Bone marrow (tissue), 2 donors: ENCODE measurements at regions not wholly inside any gene's neighbourhood (a gene's known extent, or its start where the extent isn't known, plus 50 kb on each side); places are given as distances from the start of the nearest gene placed in this dataset.
"Not testable (repeated sequence)": the region's sequence is repeated elsewhere in the genome, so short reads cannot be mapped to it uniquely, and the experiment has no call there.

Source experiments
- DNase-seq, 2 donors: peaks; one replicate each; lab custom pipeline; 2025; lab: John Stamatoyannopoulos, UW

DNA sequence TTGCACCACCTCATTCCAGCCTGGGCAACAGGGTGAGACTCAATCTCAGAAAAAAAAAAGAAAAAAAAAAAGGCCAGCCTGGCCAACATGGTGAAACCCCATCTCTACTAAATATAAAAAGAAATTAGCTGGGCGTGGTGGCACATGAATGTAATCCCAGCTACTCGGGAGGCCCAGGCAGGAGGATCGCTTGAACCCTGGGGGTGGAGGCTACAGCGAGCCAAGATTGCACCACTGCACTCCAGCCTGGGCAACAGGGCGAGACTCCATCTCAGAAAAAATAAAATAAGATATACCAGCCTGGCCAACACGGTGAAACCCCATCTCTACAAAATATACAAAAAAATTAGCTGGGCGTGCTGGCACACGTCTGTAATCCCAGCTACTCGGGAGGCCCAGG is 1602.3 kb downstream of the RPIA start:
- DNase-seq, result not testable (repeated sequence)

DNA sequence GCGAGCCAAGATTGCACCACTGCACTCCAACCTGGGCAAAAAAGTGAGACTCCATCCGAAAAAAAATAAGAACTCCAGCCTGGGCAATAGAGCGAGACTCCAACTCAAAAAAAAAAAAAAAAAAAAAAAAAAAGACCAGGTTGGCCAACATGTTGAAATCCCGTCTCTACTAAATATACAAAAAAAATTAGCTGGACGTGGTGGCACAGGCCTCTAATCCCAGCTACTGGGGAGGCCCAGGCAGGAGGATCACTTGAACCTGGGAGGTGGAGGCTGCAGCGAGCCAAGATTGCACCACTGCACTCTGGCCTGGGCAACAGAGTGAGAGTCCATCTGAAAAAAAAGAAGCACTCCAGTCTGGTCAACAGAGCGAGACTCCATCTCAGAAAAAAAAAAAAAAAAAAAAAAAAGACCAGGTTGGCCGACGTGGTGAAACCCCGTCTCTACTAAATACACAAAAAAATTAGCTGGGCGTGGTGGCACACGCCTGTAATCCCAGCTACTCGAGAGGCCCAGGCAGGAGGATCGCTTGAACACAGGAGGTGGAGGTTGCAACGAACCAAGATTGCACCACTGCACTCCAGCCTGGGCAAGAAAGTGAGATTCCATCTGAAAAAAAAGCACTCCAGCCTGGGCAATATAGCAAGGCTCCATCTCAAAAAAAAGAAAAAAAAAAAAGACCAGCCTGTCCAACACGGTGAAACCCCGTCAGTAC is 1603.7 kb downstream of the RPIA start:
- not testable (repeated sequence) for DNase-seq

DNA sequence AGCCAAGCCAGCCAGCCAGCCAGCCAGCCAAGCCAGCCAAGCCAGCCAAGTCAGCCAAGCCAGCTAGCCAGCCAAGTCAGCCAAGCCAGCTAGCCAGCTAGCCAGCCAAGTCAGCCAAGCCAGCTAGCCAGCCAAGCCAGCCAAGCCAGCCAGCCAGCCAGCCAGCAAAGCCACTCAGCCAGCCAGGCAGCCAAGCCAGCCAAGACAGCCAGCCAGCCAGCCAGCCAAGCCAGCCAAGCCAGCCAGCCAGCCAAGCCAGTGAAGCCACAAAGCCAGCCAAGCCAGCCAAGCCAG is 1605.0 kb downstream of the RPIA start:
- not testable (repeated sequence) for DNase-seq

DNA sequence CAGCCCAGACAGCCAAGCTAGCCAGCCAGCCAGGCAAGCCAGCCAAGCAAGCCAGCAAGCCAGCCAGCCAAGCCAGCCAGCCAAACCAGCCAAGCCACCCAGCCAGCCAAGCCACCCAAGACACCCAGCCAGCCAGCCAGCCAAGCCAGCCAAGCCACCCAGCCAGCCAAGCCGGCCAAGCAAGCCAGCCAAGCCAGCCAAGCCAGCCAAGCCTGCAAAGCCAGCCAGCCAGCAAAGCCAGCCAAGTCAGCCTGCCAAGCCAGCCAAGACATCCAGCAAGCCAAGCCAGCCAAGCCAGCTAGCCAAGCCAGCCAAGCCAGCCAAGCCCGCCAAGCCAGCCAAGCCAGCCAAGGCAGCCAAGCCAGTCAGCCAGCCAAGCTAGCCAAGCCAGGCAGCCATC is 1606.2 kb downstream of the RPIA start:
- not testable (repeated sequence) for DNase-seq

DNA sequence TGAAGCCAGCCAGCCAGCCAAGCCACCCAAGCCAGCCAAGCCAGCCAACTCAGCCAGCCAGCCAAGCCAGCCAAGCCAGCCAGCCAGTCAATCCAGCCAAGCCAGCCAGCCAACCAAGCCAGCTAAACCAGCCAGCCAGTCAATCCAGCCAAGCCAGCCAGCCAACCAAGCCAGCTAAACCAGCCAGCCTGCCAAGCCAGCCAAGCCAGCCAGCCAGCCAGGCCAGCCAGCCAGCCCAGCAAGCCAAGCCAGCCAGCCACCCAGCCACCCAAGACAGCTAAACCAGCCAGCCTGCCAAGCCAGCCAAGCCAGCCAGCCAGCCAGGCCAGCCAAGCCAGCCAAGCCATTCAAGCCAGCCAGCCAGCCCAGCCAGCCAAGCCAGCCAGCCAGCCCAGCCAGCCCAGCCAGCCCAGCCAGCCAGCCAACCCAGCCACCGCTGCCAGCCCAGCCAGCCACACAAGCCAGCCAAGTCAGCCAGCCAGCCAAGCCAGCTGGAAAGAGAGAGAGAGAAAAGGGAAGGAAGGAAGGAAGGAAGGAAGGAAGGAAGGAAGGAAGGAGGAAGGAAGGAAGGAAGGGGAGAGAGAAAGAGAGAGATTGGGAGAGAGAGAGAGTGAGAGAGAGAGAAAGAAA is 1606.8 kb downstream of the RPIA start:
- DNase-seq, result not testable (repeated sequence)

DNA sequence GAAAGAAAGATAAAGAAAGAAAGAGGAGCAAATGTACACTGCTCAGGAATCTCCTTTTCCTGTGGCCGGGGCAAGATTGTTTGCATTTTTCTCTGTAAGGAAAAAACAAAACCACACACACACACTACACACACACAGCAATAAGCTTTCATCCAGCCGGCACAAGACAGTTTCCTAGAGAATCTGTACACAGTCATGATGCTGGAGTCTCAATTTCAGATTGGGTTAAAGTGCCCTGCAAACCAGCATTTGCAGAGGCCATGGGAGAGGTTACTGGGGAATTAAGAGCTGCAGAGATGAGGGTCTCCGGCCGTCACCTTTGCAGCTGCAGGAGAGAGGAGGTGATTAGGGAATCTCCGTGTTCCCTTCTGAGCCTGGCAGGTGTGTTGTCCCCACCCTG is 1607.5 kb downstream of the RPIA start:
- DNase-seq, result not testable (repeated sequence)

DNA sequence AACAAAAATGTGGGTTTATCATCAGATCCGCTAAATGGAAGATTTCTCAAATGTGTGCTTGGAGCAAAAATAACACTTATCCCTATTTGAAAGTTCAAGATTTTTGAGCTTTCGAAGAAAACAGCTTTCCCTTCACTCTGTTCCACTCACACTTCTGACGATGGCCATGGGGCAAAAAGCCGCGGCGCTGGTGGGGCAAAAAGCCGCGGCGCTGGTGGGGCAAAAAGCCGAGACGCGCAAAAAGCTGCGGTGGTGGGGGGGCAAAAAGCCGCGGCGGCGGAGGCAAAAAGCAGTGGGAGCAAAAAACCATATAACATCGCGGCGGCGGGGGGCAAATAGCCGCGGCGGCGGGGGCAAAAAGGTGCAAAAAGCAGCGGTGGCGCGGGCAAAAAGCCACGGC is 1631.5 kb downstream of the RPIA start:
- not testable (repeated sequence) for DNase-seq

DNA sequence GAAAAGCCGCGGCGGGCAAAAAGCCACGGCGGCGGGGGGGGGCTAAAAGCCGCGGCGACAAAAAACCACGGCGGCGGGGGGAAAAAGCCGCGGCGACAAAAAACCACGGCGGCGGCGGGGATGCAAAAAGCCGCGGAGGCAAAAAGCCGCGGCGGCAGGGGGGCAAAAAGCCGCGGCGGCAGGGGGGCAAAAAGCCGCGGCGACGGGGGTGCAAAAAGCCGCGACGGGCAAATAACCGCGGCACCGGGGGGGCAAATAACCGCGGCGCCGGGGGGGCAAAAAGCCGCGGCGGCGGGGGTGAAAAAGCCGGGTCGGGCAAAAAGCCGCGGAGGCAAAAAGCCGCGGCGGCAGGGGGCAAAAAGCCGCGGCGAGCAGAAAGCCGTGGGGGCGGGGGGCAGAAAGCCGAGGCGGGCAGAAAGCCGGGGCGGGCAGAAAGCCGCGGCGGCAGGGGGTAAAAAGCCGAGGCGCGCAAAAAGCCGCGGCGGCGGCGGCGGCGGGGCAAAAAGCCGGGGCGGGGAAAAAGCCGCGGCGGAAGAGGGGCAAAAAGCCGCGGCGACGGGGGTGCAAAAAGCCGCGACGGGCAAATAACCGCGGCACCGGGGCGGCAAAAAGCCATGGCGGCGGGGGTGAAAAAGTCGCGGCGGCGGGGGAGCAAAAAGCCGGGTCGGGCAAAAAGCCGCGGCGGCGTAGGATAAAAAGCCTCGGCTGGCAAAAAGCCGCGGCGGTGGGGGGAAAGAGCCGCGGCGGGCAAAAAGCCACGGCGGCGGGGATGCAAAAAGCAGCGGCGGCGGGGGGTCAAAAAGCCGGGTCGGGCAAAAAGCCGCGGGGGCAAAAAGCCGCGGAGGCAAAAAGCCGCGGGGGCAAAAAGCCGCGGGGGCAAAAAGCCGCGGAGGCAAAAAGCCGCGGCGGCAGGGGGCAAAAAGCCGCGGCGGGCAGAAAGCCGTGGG is 1632.4 kb downstream of the RPIA start:
- not testable (repeated sequence) for DNase-seq

DNA sequence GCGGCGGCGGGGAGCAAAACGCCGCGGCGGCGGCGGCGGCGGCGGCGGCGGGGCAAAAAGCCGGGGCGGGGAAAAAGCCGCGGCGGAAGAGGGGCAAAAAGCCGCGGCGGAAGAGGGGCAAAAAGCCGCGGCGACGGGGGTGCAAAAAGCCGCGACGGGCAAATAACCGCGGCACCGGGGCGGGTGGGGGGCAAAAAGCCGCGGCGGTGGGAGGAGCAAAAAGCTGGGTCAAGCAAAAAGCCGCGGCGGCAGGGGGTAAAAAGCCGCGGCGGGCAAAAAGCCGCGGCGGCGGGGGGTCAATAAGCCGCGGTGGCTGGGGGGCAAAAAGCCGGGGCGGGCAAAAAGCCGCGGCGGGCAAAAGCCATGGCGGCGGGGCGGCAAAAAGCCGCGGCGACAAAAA is 1633.2 kb downstream of the RPIA start:
- DNase-seq, result not testable (repeated sequence)

DNA sequence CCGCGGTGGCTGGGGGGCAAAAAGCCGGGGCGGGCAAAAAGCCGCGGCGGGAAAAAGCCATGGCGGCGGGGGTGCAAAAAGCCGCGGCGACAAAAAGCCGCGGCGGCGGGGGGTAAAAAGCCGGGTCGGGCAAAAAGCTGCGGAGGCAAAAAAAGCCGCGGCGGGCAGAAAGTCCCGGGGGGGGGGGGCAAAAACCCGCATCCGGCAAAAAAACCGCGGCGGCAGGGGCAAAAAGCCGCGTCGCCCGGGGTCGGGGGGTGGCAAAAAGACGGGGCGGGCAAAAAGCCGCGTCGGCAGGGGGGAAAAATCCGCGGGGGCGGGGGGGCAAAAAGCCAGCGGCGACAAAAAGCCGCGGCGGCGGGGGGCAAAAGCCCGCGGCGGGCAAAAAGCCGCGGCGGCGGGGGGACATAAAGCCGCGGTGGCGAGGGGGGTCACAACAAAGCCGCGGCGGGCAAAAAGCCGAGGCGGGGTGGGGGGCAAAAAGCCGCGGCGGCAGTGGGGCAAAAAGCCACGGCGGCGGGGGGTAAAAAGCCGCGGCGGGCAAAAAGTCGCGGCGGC is 1634.4 kb downstream of the RPIA start:
- not testable (repeated sequence) for DNase-seq

DNA sequence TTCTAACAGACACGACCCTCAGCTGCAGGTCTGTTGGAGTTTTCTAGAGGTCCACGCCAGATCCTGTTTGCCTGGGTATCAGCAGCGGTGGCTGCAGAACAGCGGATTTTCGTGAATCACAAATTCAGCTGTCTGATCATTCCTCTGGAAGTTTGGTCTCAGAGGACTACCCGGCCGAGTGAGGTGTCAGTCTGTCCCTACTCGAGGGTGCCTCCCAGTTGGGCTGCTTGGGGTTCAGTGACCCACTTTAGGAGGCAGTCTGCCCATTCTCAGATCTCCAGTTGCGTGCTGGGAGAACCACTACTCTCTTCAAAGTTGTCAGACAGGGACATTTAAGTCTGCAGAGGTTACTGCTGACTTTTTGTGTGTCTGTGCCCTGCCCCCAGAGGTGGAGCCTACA is 1664.1 kb downstream of the RPIA start:
- not testable (repeated sequence) for DNase-seq

DNA sequence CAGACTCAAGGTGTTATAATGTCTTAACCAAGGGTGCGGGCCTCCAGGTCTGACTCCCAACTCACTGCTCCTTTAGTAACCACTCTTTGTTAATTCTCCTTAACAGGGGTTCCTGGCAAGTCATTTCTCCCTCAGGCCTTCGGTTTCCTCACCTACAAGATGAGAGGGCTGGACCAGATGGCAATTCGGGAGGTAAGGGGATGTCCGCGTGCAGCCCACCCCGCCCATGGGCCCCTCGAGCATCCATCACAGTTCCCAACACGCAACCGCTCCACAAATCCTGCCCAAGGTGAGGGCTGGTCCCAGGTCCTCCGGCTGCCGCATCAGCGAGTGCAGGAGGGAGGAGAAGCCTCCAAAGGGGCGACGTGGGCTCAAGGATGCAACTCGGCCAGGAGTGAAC is 1667.9 kb downstream of the RPIA start:
- DNase-seq, result not testable (repeated sequence)

DNA sequence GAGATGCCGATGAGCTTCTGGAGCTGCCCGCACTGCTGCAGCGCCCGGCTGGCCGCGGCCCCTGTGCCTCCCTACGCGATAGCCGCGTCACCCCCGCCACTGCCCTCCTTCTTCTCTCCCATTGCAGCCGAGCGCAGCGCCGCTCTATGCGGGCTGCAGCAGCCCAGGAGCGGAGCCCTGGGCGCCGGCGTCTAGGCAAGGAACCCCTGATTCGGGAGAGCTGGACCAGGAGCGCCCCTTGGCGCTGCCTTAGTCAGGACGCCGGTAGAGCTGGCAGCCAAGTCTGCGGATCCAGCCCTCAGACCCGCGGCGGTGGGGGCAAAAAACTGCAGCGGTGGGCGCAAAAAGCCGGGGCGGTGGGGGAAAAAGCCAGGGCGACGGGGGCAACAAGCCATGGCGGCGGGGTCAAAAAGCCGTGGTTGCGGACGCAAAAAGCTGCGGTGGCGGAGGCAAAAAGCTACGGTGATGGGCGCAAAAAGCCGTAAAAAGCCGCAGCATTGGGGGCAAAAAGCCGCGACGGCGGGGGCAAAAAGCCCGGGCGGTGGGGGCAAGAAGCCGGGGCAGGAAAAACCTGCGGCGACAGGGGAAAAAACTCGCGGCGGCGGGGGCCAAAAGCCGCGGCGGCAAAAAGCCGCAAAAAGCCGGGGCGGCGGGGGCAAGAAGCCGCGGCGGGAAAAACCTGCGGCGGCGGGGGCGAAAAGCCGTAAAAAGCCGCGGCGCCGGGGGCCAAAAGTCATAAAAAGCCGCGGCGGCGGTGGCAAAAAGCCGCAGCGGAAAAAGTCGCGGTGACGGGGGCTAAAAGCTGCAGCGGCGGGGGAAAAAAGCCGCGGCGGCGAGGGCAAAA is 1668.6 kb downstream of the RPIA start:
- not testable (repeated sequence) for DNase-seq

DNA sequence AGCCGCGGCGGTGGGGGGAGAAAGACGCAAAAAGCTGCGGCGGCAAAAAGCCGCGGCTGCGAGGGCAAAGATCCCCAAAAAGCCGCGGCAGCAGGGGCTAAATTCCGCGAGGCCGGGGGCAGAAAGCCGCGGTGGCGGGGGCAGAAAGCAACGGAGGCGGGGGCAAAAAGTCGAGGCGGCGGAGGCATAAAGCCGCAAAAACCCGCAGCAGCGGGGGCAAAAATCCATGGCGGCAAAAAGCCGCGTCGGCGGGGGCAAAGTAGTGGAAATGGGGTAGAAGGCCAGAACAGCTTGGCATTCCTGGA is 1669.2 kb downstream of the RPIA start:
- DNase-seq, result not testable (repeated sequence)
